ENCODE measurements at regions not wholly inside any gene's neighbourhood (a gene's known extent, or its start where the extent isn't known, plus 50 kb on each side); places are given as distances from the start of the nearest gene placed in this dataset.

GRCh38 chr22:25366876-25367466 is 147.5 kb downstream of the CRYBB2 start:
- DNase-seq (ENCODE audit: low spot score): no peak

DNA sequence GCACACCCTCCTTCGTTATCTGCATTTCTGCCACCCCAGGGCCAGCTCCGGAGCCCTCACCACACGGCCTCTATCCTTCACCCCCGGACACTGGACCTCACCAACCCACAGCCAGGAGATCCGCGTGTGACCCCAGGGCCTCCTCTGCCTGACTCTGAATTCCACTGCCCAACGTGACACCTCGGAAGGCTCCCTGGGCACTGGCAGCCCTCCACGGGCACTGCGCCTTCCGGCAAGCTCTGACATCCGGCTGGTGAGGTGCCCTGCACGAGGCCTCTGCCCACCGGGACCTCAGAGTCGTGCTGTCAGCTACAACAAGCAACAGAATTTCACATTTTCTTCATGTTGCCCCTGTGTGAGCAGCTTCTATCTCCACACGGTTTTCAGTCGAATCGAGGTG is 148.3 kb downstream of the CRYBB2 start:
- no peak for DNase-seq (ENCODE audit: low spot score)

DNA sequence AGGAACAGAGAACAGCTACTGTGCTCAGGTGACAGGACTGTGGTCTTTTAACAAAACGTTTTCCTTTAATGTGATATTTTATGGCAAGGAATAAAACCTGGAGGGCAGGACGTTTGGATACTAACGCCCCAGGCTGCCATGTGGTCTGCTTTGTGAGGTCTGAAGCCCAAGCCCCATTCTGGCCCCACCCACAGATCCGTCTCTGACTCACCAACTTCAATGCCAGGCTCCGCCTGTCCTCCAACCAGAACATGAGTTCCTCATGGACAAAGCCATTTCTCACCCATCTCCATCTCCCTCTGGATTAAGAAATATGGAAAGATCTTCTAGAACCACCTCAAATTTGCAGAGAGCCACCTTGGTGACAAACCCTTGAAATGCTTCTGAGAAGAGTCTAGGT is 148.8 kb downstream of the CRYBB2 start:
- DNase-seq (ENCODE audit: low spot score): no peak

DNA sequence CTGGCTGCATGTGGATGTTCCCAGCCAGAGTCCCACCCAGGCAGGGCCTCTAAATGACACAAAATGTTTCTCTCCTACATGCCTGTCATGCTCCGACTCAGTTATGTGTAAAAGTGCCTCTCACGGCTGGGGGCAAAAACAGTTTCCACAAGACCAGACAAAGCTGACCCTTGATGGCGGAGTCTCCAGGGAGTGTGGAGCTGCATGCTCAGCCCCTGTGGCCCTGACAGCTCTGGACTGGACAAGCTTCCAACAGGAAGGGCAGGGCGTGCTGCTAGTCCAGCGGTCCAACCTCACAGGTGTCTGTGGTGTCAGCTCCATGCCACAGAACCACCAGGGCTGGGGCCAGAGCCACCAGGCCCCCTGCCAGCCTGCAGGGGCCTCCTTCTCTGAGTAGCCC is 149.6 kb downstream of the CRYBB2 start:
- no peak for DNase-seq (ENCODE audit: low spot score)

- no peak for DNase-seq (ENCODE audit: low spot score)
These were observed 150.9 kb downstream of the CRYBB2 start for GRCh38 chr22:25370322-25370721.

GRCh38 chr22:25372000-25372595 is 152.7 kb downstream of the CRYBB2 start:
- no peak for DNase-seq (ENCODE audit: low spot score)

DNA sequence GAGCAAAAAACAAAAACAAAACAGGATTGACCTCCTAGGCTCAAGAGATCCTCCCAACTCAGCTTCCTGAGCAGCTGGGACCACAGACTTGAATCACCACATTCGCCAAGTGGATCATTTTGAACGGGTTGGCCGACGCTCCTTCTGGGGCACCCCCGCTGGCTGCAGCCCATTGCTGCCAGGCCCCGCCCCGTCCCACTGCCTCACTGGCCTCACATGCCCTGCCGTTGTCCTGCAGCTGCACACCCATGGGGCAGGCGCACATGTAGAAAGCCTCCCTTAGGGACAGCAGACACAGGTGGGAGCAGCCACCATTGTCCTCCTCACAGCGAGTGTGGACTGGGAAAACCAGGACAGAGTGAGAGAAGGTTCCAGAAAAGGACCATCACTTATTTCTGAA is 154.5 kb downstream of the CRYBB2 start:
- DNase-seq (ENCODE audit: low spot score): no peak

- no peak for DNase-seq (ENCODE audit: low spot score)
These were observed 155.4 kb downstream of the CRYBB2 start for GRCh38 chr22:25374869-25375268.

GRCh38 chr22:25375683-25376082 is 156.2 kb downstream of the CRYBB2 start:
- no peak for DNase-seq (ENCODE audit: low spot score)

DNA sequence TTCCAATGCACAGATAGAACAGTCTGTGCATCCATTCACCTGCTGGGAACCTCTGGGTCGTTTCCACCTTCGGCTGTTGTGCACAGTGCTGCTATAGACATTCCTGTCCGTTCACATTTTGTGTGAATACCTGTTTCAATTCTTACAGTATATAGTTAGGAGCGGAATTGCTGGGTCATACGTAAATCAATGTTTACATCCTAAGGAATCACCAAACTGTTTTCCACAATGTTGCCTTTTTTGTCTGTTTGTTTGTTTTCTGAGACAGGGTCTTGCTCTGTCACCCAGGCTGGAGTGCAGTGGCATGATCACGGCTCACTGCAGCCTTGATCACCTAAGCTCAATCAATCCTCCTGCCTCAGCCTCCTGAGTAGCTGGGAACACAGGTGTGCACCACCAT is 158.3 kb downstream of the CRYBB2 start:
- DNase-seq (ENCODE audit: low spot score): no peak

- DNase-seq (ENCODE audit: low spot score): no peak
These were observed 160.8 kb downstream of the CRYBB2 start for GRCh38 chr22:25380122-25380747.

GRCh38 chr22:25382762-25383161 is 163.3 kb downstream of the CRYBB2 start:
- DNase-seq (ENCODE audit: low spot score): no peak

DNA sequence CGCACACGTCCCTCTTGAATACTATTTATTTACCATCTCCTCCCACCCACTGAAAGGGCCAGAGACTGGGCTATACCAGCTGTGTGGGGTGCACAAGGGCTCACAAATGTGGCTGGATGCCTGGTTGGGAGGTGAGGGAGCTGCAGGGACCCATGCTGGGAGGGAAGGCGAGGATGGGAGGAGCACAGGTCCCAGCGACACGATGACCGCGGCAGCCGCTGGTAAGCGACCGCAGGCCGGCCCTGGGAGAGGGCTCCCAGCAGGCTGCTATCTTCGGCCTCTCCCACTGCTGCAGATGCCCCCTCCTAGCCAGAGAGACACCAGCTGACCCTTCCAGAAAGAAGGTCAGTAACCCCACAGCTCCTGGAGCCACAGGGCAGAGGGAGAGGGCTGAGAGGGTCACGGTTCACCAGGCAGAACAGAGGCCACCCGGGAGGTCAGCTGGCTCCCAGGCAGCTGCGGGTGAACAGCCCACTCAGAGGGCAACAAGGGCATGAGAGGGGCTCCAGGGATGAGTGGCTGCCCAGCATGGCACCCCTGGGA is 163.9 kb downstream of the CRYBB2 start:
- no peak for DNase-seq (ENCODE audit: low spot score)

DNA sequence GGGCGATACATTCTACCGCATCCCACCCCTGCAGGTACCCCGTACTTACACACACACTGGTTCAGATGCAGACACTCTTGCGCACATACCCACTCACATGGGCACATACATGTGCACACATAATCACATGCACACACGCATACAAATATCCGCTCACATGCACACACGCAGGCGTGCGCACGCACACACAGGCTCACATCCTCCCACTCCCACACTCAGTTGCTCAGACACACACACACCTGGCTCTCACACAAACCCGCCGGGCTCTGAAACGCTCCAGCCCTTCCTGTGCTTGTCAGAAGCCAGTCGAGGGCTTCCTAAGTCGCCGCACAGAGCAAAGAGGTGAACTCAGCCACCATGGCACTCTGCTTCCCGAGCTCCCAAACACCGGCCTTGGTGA is 164.5 kb downstream of the CRYBB2 start:
- no peak for DNase-seq (ENCODE audit: low spot score)

DNA sequence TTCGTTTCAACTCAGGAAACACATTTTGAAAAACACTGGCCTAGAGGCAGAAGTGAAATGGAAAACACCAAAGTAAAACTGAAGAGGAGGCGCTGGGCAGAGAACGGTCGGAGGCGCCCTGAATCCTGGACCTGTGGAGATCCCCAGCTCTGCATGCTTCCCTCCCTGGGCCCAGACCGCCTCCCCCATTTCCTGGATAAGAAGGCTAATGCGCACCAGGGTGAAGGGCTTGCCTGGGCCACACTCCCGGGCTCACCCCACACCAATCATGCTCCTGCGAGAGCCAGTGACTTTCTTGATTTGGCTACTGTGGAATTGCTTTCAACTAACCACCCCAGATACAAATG is 167.1 kb downstream of the CRYBB2 start:
- no peak for DNase-seq (ENCODE audit: low spot score)

- DNase-seq (ENCODE audit: low spot score): no peak
These were observed 169.0 kb downstream of the CRYBB2 start for GRCh38 chr22:25388415-25388814.

DNA sequence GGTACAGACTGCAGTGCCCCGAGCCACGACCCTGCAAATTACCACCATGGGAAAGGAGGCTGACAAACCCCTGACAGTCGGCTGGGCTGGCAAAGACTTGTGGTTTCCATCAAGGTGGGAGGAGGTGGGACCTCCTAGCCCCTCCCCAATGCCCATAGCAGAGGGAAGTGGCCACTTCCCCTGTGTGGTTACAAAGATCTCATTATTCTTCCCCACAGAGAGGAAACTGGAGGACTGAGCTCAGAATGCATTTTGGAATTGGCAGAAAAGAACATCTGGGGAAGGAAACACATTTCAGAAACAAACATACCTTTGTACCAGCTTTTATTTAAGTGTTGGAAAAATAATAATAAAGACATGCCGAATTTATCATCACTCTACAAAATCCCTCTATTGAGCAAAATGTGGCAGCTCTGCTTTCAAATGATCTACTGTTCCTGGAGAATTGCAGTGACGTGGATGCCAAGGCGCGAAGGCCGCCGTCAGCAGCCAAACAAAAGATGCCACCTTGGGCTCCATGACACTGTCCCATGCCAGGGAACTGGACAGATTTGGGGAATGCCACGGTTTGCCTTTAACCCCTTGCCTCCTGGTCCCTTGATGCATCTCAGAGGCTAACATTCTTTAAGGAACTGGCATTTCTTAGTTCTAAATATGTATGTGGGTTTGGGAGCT is 169.6 kb downstream of the CRYBB2 start:
- no peak for DNase-seq (ENCODE audit: low spot score)

GRCh38 chr22:25389541-25389919 is 170.1 kb downstream of the CRYBB2 start:
- no peak for DNase-seq (ENCODE audit: low spot score)

DNA sequence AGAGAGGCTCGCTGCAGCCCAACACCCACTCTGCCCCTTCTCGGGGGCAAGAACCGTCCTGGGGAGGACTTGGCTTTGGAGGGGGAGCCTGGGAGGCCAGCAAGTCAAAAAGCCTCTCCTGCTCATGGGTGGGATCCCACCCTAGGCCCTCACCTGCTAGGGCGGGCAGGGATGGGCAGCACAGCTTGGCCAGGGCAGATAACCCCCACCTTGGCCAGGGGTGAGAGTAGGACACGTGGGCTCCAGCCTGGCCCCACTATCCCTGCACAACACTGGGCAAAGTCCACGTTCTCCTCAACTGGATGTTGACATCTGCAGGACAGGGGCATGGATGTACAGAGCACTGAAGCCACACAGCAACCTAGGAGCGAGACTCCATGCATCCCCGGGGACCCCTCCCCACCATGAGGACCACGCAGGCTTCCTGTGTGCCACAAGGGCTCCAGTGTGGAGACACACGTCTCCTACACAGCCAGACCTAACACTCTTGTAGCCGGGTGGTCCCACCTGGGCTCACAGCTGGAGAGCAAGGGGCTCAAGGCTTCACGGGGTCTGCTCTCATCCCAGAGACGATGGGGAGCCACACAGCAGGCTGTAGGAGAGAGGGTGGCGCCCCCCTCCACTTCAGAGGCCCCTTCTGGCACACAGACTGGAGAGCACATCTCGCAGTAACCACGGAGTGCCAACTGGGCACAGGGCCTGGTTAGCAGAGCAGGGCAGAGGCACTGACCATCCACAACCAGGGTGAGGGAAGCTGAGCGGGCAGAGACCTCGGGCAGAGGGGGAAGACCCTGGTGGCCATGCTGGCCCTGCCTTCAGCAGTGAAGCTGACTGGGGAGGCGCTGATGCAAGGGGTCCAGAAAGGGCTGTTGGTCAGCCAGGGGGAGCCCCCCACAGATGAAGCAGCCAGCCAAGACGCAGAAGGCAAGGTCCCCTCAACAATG is 171.1 kb downstream of the CRYBB2 start:
- no peak for DNase-seq (ENCODE audit: low spot score)

DNA sequence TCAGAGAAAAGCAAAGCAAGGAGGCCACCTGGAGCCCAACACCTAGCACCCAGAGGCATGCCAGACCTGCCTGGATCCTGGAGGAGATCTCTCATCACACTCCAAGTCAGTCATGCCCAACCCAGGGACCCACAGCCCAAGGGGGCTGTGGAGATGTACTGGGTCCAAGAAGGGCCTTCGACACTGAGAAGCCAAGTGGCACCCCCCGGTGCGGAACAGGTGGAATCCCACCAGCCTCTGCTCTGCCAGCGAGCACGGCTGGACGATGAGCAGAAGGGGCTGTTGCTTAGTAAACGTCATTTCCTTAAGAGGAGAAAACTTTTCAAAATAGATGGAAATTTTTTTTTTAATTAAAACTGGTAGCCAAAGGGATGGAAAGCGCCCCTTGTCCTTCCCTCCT is 171.9 kb upstream of the GRK3 start:
- no peak for DNase-seq (ENCODE audit: low spot score)

DNA sequence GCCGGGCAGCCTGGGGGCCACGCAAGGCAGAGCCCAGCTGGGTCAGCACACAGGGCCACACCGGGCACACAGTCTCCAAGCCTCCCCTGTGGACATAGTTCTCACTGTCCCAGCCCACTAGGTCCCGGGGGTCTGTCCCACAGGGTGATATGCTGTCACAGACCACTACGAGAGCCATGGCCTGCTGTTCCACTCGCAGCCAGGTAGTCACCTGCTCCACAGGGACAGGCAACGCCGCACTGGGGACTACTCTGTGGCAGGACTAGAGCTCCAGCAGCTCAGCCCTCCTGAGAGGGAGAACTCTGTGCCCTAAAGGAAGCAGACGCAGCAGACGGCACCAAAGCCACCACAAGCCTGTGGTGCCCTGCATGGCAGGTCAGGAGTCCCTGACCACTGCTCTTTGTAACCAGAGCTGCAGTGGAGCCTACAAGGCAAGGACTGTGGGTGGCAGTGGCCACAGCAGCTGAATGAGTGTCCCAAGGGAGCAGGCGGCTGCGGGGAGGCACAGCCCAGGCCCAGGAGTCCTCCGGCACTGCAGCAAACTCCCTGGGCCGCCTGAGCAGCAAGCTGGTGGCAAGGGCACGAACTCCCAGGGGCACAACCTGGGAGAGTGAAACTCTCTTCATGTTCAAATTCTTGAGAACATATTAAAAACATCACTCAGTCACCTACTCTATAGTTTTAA is 171.2 kb upstream of the GRK3 start:
- no peak for DNase-seq (ENCODE audit: low spot score)
